GM18502 (cell line): ENCODE measurements at regions not wholly inside any gene's neighbourhood (a gene's known extent, or its start where the extent isn't known, plus 50 kb on each side); places are given as distances from the start of the nearest gene placed in this dataset.

Source experiments
- ATAC-seq: cut with Tn5 transposase; IDR thresholded peaks from one replicate; pipeline ENCODE4 v1.9.1; 2021; ENCODE audit warnings: mild to moderate bottlenecking; ENCODE audit not compliant: unreplicated experiment, poor library complexity

- no peak for ATAC-seq
Measured at GRCh38 chr10:88023676-88024075, 160.3 kb downstream of the PTEN start.

GRCh38 chr10:88026031-88026430 is 162.6 kb downstream of the PTEN start:
- no peak for ATAC-seq

GRCh38 chr10:88027570-88027969 is 164.1 kb downstream of the PTEN start:
- ATAC-seq, result no peak

GRCh38 chr10:88028072-88028471 is 164.6 kb downstream of the PTEN start:
- no peak for ATAC-seq

- ATAC-seq, result no peak
Measured at GRCh38 chr10:88028654-88029053, 165.2 kb downstream of the PTEN start.

GRCh38 chr10:88032566-88032965 is 169.1 kb downstream of the PTEN start:
- ATAC-seq, result no peak

GRCh38 chr10:88033385-88033784 is 170.0 kb downstream of the PTEN start:
- no peak for ATAC-seq

- ATAC-seq, result no peak
Measured at GRCh38 chr10:88033793-88034192, 170.4 kb downstream of the PTEN start.

GRCh38 chr10:88036126-88036525 is 172.7 kb downstream of the PTEN start:
- ATAC-seq, result no peak

- ATAC-seq, result no peak
Measured at GRCh38 chr10:88037623-88038022, 174.2 kb downstream of the PTEN start.

GRCh38 chr10:88038268-88038667 is 174.8 kb downstream of the PTEN start:
- no peak for ATAC-seq

- ATAC-seq, result no peak
Measured at GRCh38 chr10:88039496-88040200, 176.2 kb downstream of the PTEN start.

- no peak for ATAC-seq
Measured at GRCh38 chr10:88041243-88042159, 178.1 kb downstream of the PTEN start.

GRCh38 chr10:88042160-88043100 is 179.0 kb downstream of the PTEN start:
- ATAC-seq, result no peak

GRCh38 chr10:88045096-88045495 is 181.7 kb downstream of the PTEN start:
- no peak for ATAC-seq

- no peak for ATAC-seq
Measured at GRCh38 chr10:88045656-88046415, 182.4 kb downstream of the PTEN start.

GRCh38 chr10:88047579-88047978 is 184.2 kb downstream of the PTEN start:
- ATAC-seq, result no peak

- no peak for ATAC-seq
Measured at GRCh38 chr10:88048312-88048711, 184.9 kb downstream of the PTEN start.

GRCh38 chr10:88049204-88049603 is 185.8 kb downstream of the PTEN start:
- no peak for ATAC-seq

- ATAC-seq, result no peak
Measured at GRCh38 chr10:88057720-88058119, 194.3 kb downstream of the PTEN start.
